Uterus (tissue), 2 donors: ENCODE measurements at regions not wholly inside any gene's neighbourhood (a gene's known extent, or its start where the extent isn't known, plus 50 kb on each side); places are given as distances from the start of the nearest gene placed in this dataset.

Experiments
- CTCF ChIP-seq, 4 experiments: fragments of 200-600 bp in 2 of 4; fragments of 450-650 bp in 2 of 4; sonication (generic) in 2 of 4; IDR thresholded peaks; one replicate each; pipeline ENCODE4 v1.5.1; 2016 to 2019; ENCODE audit warnings: antibody characterized with exemption in 4 of 4, mild to moderate bottlenecking in 2 of 4, moderate library complexity in 1 of 4
- POLR2A ChIP-seq, 2 donors: fragments of 450-650 bp; IDR thresholded peaks; one replicate each; pipeline ENCODE4 v1.6.1; 2016; ENCODE audit warnings: antibody characterized with exemption in 2 of 2, mild to moderate bottlenecking in 1 of 2, moderate library complexity in 1 of 2

GRCh38 chr20:6213311-6213710 is 90.5 kb upstream of the FERMT1 start:
- TF ChIP-seq CTCF (IDR thresholded peaks at IDR 0.05) (no peak), POLR2A (IDR thresholded peaks at IDR 0.05) (no peak)
